ENCODE measurements at regions not wholly inside any gene's neighbourhood (a gene's known extent, or its start where the extent isn't known, plus 50 kb on each side); places are given as distances from the start of the nearest gene placed in this dataset.

- TF ChIP-seq CTCF (IDR thresholded peaks at IDR 0.05; ENCODE audit: control extremely low read depth, extremely low read depth, low read depth, missing control alignments) = no peak
- ChIA-PET CTCF (no interaction called here), POLR2A (no interaction called here)
- no peak for DNase-seq (ENCODE audit: extremely low spot score)
These were observed 108.8 kb upstream of the CD180 start for GRCh38 chr5:67305401-67305800.

GRCh38 chr5:67303356-67303755 lies 106.8 kb upstream of the CD180 start:
- POLR2A ChIA-PET = no interaction called here
- no peak for DNase-seq (ENCODE audit: extremely low spot score)
- no peak for TF ChIP-seq CTCF (IDR thresholded peaks at IDR 0.05; ENCODE audit: control extremely low read depth, extremely low read depth, low read depth, missing control alignments)
- CTCF ChIA-PET = no interaction called here

- POLR2A ChIA-PET = no interaction called here
- TF ChIP-seq CTCF (IDR thresholded peaks at IDR 0.05; ENCODE audit: control extremely low read depth, extremely low read depth, low read depth, missing control alignments) = no peak
- CTCF ChIA-PET = interaction anchor here (1.2 kb wide), 1 partner anchor 12 kb away, joined by 4 read pairs; no protein-coding TSS in a partner anchor
- no peak for DNase-seq (ENCODE audit: extremely low spot score)
These were observed 104.8 kb upstream of the CD180 start for GRCh38 chr5:67301285-67301903.

- ChIA-PET CTCF (no interaction called here), POLR2A (no interaction called here)
- no peak for TF ChIP-seq CTCF (IDR thresholded peaks at IDR 0.05; ENCODE audit: control extremely low read depth, extremely low read depth, low read depth, missing control alignments)
- no peak for DNase-seq (ENCODE audit: extremely low spot score)
These were observed 103.7 kb upstream of the CD180 start for GRCh38 chr5:67300326-67300725.

GRCh38 chr5:67299231-67299735 lies 102.7 kb upstream of the CD180 start:
- no peak for DNase-seq (ENCODE audit: extremely low spot score)
- no peak for TF ChIP-seq CTCF (IDR thresholded peaks at IDR 0.05; ENCODE audit: control extremely low read depth, extremely low read depth, low read depth, missing control alignments)
- POLR2A ChIA-PET = no interaction called here
- CTCF ChIA-PET = no interaction called here

GRCh38 chr5:67297802-67298532 lies 101.4 kb upstream of the CD180 start:
- ChIA-PET POLR2A (no interaction called here), CTCF (interaction anchor here (1.2 kb wide), 1 partner anchor 17 kb away, joined by 4 read pairs; no protein-coding TSS in a partner anchor)
- no peak for TF ChIP-seq CTCF (IDR thresholded peaks at IDR 0.05; ENCODE audit: control extremely low read depth, extremely low read depth, low read depth, missing control alignments)
- no peak for DNase-seq (ENCODE audit: extremely low spot score)

Measured in GM10248 (cell line).